ENCODE measurements at regions not wholly inside any gene's neighbourhood (a gene's known extent, or its start where the extent isn't known, plus 50 kb on each side); places are given as distances from the start of the nearest gene placed in this dataset.

DNA sequence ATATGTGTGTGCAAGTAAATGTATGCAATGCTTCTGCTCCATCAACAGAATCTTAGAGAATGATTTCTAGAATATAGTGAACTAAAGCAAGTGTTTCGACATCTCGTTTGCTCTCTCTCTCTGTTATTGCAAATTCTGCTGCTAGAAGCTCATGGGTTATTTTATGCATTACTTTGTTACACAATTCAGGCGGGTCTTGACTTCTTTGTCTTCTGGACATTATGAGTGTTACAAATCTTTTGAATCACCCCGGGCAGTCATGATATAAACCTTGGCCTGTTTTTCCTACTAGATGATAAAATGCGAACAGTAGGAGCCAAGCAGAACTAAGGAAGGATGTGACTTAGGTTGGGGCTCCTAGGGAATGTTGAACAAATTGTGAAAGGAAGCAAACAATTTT lies 166.4 kb upstream of the SFRP2 start:
- TF ChIP-seq, protein P1, sequence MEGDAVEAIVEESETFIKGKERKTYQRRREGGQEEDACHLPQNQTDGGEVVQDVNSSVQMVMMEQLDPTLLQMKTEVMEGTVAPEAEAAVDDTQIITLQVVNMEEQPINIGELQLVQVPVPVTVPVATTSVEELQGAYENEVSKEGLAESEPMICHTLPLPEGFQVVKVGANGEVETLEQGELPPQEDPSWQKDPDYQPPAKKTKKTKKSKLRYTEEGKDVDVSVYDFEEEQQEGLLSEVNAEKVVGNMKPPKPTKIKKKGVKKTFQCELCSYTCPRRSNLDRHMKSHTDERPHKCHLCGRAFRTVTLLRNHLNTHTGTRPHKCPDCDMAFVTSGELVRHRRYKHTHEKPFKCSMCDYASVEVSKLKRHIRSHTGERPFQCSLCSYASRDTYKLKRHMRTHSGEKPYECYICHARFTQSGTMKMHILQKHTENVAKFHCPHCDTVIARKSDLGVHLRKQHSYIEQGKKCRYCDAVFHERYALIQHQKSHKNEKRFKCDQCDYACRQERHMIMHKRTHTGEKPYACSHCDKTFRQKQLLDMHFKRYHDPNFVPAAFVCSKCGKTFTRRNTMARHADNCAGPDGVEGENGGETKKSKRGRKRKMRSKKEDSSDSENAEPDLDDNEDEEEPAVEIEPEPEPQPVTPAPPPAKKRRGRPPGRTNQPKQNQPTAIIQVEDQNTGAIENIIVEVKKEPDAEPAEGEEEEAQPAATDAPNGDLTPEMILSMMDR (conservative IDR thresholded peaks at IDR 0.05; ENCODE audit: low read depth in 2 of 2), result no peak
- no peak for TF ChIP-seq EZH2 (IDR thresholded peaks at IDR 0.05; ENCODE audit: low read depth, unreplicated experiment)
- TF ChIP-seq EZH2phosphoT487 (IDR thresholded peaks at IDR 0.05; ENCODE audit: unreplicated experiment), result no peak
- TF ChIP-seq POLR2AphosphoS5 (IDR thresholded peaks at IDR 0.05; ENCODE audit: low read depth), result no peak
- TF ChIP-seq, protein P2, sequence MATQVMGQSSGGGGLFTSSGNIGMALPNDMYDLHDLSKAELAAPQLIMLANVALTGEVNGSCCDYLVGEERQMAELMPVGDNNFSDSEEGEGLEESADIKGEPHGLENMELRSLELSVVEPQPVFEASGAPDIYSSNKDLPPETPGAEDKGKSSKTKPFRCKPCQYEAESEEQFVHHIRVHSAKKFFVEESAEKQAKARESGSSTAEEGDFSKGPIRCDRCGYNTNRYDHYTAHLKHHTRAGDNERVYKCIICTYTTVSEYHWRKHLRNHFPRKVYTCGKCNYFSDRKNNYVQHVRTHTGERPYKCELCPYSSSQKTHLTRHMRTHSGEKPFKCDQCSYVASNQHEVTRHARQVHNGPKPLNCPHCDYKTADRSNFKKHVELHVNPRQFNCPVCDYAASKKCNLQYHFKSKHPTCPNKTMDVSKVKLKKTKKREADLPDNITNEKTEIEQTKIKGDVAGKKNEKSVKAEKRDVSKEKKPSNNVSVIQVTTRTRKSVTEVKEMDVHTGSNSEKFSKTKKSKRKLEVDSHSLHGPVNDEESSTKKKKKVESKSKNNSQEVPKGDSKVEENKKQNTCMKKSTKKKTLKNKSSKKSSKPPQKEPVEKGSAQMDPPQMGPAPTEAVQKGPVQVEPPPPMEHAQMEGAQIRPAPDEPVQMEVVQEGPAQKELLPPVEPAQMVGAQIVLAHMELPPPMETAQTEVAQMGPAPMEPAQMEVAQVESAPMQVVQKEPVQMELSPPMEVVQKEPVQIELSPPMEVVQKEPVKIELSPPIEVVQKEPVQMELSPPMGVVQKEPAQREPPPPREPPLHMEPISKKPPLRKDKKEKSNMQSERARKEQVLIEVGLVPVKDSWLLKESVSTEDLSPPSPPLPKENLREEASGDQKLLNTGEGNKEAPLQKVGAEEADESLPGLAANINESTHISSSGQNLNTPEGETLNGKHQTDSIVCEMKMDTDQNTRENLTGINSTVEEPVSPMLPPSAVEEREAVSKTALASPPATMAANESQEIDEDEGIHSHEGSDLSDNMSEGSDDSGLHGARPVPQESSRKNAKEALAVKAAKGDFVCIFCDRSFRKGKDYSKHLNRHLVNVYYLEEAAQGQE (IDR thresholded peaks at IDR 0.05; ENCODE audit: unreplicated experiment), result no peak
